Esophagus squamous epithelium (tissue), 4 donors: ENCODE measurements at regions not wholly inside any gene's neighbourhood (a gene's known extent, or its start where the extent isn't known, plus 50 kb on each side); places are given as distances from the start of the nearest gene placed in this dataset.

Experiments used
- POLR2A ChIP-seq, 4 donors: fragments of 450-650 bp; IDR thresholded peaks; one replicate each; pipeline ENCODE4 v1.6.1; 2017; ENCODE audit warnings: antibody characterized with exemption in 4 of 4, mild to moderate bottlenecking in 4 of 4, moderate library complexity in 3 of 4
- TF ChIP-seq, protein P1 (sequence below), 6 experiments: fragments of 450-650 bp in 4 of 6; fragments of 200-600 bp in 2 of 6; sonication (generic) in 2 of 6; IDR thresholded peaks; one replicate each; pipeline ENCODE4 v1.5.1; 2016 to 2019; ENCODE audit warnings: antibody characterized with exemption in 6 of 6, mild to moderate bottlenecking in 4 of 6, moderate library complexity in 4 of 6

DNA sequence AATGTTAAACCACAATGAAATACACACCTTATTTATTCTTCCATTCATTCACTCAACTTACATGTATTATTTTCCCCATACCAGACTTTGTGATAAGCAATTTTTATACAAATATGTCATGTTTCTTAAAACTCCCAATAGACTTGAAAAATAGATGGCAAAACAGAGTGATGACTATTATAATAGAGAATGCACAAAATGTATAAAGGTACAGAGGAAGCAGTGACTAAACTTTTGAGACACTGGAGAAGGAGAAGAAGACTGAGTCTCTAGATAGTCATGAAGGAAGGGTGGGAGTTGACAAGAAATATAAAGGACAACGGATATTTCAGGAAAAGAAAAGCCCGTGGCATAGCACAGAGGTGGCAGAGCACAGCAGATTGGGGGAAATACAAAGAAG is 198.1 kb upstream of the SLC39A10 start:
- no peak for TF ChIP-seq POLR2A (IDR thresholded peaks at IDR 0.05)
- TF ChIP-seq, protein P1, sequence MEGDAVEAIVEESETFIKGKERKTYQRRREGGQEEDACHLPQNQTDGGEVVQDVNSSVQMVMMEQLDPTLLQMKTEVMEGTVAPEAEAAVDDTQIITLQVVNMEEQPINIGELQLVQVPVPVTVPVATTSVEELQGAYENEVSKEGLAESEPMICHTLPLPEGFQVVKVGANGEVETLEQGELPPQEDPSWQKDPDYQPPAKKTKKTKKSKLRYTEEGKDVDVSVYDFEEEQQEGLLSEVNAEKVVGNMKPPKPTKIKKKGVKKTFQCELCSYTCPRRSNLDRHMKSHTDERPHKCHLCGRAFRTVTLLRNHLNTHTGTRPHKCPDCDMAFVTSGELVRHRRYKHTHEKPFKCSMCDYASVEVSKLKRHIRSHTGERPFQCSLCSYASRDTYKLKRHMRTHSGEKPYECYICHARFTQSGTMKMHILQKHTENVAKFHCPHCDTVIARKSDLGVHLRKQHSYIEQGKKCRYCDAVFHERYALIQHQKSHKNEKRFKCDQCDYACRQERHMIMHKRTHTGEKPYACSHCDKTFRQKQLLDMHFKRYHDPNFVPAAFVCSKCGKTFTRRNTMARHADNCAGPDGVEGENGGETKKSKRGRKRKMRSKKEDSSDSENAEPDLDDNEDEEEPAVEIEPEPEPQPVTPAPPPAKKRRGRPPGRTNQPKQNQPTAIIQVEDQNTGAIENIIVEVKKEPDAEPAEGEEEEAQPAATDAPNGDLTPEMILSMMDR (IDR thresholded peaks at IDR 0.05), result no peak
